DMS153 treated with DMSO at 0.1 percent for 48 hours (cell line): ENCODE measurements at regions not wholly inside any gene's neighbourhood (a gene's known extent, or its start where the extent isn't known, plus 50 kb on each side); places are given as distances from the start of the nearest gene placed in this dataset.

ENCODE experiments used
- DNase-seq: peaks from one replicate; lab custom pipeline; 2025; ENCODE audit not compliant: unreplicated experiment; lab: John Stamatoyannopoulos, UW

DNA sequence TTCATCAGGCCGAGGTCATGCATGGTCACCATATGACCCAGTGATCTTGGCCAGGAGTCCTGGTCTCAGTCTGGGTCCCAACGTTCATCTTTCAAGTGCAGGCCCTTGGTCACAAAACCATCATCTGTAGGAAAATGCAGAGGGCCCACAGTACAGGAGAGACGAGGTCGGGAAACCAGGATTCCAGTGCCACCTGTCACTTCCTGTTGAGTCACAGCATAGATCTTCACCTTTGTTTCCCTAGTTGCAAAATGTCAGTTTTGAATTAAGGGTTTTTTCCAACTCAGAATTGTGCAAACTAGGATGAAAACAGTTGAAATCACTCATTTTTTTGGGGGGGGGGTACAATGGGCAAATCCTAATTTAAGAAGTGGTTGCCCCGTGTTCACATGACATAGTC lies 162.2 kb downstream of the INSIG2 start:
- no peak for DNase-seq

DNA sequence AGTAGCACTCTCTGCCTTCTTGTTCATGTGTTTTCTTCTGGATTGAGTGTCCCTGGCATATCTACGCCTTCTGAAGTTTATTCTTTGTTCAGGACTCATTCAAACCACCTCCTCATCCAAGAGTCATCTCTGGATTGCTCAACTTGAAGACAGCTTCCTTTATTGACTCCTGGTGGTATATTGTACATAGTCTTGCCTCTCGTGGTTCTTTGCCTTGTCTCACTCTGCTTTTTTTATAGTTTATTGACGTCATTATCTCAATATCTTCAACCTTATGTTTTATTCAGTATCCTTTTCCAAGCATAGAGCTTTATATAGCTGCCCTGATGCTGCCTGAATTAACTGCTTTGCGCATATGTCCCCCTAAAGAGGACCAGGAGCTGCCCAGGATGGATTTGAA lies 161.7 kb downstream of the INSIG2 start:
- DNase-seq: no peak

DNA sequence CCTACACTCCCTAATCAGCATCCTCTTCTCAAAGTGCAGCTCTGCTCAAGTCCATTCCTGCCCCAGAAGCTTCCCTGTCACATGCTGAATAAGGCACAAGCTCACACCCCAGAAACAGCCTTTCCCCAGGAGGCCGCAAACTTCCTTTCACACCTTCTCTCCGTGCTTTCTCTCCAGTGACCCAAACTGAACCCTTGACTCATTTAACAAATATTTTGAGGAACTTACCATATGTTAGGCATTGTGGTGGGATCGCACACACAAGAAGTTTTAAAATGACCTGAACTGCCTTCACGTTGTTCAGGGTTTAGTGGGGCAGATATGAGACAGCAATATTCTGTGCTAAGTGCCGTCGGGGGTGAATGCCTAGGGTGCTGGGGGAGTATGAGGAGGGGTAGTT lies 161.3 kb downstream of the INSIG2 start:
- no peak for DNase-seq

DNA sequence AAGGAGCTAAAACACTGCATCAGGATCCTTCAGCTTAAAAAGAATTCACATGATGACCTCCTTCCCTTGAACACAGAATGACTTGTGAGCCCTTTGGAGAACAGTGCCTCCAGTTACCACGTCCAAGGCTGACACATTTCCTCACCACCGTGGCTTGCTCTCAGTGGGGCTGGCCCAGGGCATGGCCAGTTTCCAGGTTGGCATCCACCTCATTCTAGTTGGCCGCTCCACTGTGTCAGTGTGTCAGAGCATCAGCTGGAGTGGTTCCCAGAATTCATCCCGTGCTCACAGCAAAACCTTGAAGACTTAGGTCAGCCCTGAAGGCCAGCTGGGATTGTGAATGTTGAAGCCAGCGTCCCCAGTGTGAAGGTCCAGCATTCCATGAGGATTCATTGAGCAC lies 158.5 kb downstream of the INSIG2 start:
- no peak for DNase-seq

- no peak for DNase-seq
Measured at GRCh38 chr2:118246079-118246478, 157.8 kb downstream of the INSIG2 start.

- no peak for DNase-seq
Measured at GRCh38 chr2:118244686-118245085, 156.4 kb downstream of the INSIG2 start.

DNA sequence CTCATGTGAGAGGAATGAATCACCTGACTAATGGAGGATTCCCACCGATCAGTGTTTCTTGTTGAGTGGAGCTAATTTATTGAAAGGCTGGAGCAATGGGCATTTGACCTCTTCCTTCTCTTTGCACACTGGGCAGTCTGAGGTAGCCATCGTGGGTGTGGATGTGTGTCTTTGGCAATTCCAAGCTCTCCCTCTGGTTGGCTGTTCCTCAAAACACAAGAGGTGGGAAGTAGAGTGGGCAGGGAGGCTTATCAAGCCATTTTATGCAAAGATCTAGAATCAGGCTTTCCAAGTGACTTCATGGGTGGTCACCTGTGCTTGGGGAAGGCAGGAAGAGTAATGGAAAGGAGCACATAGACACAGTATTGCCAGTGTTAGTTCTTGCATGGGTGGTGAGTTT lies 154.8 kb downstream of the INSIG2 start:
- DNase-seq: no peak

GRCh38 chr2:118242216-118242615 lies 153.9 kb downstream of the INSIG2 start:
- DNase-seq: no peak

DNA sequence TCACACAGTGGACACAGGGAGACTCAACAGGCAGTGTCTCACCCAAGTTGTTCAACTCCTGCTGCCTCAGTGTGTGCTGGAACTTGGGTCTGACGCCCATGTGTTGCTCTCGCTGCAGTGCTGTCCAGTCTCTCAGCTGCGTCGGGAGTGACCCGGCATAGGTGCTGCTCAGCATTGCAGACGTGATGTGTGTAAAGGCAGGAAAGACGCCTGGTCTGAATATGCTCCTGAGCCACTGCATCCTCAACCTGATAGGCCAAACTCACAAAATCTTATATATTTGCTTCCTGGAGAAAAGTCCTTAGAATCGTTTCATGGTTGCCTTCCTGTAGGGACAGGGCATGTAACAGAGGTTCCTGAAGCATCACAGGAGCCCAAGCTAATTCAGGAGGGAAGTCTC lies 152.9 kb downstream of the INSIG2 start:
- no peak for DNase-seq

GRCh38 chr2:118240276-118240675 lies 152.0 kb downstream of the INSIG2 start:
- DNase-seq: no peak

- DNase-seq: no peak
Measured at GRCh38 chr2:118239284-118239683, 151.0 kb downstream of the INSIG2 start.

DNA sequence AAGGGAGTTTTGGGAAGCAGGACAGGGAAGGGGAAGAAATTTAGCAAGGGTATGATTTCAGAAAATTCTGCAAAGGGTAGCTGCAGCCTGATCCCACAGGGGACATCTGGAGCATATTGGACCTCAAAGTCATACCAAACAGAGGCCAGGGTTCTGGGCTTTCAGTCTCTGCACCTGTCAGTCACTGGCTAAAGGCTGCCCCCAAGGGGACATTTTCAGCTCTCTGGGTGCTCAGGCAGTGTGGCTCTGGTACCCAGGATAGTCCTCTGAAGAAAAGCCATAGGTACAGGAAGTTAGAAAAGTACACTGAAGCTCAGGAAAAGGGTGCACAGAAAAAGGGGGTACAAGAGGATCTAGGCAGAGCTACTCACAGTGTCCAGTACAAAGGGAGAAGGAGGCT lies 149.2 kb downstream of the INSIG2 start:
- no peak for DNase-seq

GRCh38 chr2:118232796-118233195 lies 144.5 kb downstream of the INSIG2 start:
- no peak for DNase-seq

DNA sequence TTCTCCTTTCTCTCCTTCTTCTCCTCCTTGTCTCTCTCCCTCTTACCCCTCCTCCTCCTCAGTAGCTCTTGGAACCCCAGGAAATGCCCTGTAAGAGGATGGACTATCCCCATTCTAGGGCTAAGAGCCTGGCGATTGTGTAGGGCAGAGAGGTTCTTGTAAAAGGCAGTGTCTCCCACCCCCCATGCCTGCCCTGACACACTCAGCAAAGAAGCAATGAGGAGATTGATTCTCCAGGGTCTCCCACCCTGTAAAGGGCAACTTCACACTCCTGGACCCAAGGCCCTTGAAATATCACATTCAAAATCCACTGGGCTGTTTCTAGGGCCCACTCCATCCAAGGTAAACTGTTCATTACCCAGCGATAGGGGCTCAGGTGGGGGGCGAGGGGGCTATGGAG lies 144.1 kb downstream of the INSIG2 start:
- DNase-seq: no peak

DNA sequence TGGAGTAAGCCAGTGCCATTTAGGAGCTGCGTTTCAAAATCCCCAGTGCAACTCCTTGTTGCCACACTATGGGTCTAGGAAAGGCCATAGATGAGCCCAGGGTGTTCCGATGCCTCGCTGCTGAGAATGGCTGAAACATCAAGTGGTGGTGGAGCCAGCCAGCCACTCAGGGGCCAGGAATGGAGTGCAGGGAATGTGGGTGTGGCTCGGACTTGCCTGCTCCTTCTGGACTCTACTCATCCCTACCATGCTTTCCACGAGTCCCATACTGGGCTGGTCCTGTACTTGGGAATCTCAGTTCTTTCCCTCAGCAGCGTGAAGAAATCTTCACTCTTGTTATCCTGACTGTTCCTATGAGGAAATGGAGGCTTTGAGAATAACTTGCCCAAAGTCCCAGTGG lies 143.5 kb downstream of the INSIG2 start:
- DNase-seq: no peak

GRCh38 chr2:118227698-118228508 lies 139.6 kb downstream of the INSIG2 start:
- DNase-seq: no peak

DNA sequence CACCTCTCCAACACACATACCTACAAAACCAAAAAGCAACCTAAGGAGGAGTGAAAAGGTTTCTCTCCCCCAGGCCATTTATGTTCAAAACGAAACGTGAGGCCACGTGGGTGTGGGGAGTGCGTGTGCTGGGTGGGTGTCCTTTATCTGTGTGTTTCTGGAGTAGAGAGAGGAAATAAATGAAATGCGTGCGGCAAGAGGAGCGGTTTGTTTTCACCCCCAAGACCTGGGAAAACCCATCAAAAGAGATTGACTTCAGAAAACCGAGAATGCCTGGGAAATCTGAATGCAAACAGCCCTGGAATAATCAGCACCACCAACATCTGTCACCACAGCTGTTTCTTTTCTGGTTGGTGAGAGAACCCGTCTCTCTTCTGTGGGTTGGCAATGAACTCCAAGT lies 137.4 kb downstream of the INSIG2 start:
- no peak for DNase-seq

- no peak for DNase-seq
Measured at GRCh38 chr2:118224895-118225311, 136.6 kb downstream of the INSIG2 start.

- DNase-seq: no peak
Measured at GRCh38 chr2:118223992-118224894, 136.0 kb downstream of the INSIG2 start.

GRCh38 chr2:118223511-118223991 lies 135.3 kb downstream of the INSIG2 start:
- no peak for DNase-seq

GRCh38 chr2:118222672-118223421 lies 134.6 kb downstream of the INSIG2 start:
- DNase-seq: no peak
